DOHH2 (cell line): ENCODE measurements at regions not wholly inside any gene's neighbourhood (a gene's known extent, or its start where the extent isn't known, plus 50 kb on each side); places are given as distances from the start of the nearest gene placed in this dataset.

Experiments used
- H3F3A ChIP-seq: fragments of 200-600 bp; sonication (generic), shearing (Covaris generic); 2 replicates; pipeline ENCODE4 v1.6.0; 2016; ENCODE audit warnings: antibody characterized with exemption, mild to moderate bottlenecking; ENCODE audit not compliant: control insufficient read depth, insufficient read depth
- H3K27ac ChIP-seq: fragments of 200-600 bp; sonication (generic); 2 replicates; pipeline ENCODE4 v1.5.1; 2014; ENCODE audit warnings: low read depth, mild to moderate bottlenecking, low read length, moderate library complexity
- H3K27me3 ChIP-seq: fragments of 200-600 bp; sonication (generic); 2 replicates; pipeline ENCODE4 v1.6.1; 2014; ENCODE audit warnings: mild to moderate bottlenecking, low read length, mixed read lengths; ENCODE audit not compliant: control insufficient read depth
- H3K36me3 ChIP-seq: fragments of 200-600 bp; sonication (generic); 2 replicates; pipeline ENCODE4 v1.6.1; 2014; ENCODE audit warnings: mild to moderate bottlenecking, low read length, moderate library complexity, mixed read lengths; ENCODE audit not compliant: control insufficient read depth
- H3K4me1 ChIP-seq: fragments of 200-600 bp; sonication (generic); 2 replicates; pipeline ENCODE4 v1.6.1; 2014; ENCODE audit warnings: mild to moderate bottlenecking, low read length, mixed read lengths; ENCODE audit not compliant: control insufficient read depth
- H3K4me2 ChIP-seq: fragments of 200-600 bp; sonication (generic); 2 replicates; pipeline ENCODE4 v1.6.0; 2014; ENCODE audit warnings: mild to moderate bottlenecking, low read length, moderate library complexity
- H3K4me3 ChIP-seq: fragments of 200-600 bp; sonication (generic); 2 replicates; pipeline ENCODE4 v1.5.1; 2014; ENCODE audit warnings: mild to moderate bottlenecking, low read length, mixed read lengths
- H3K79me2 ChIP-seq: fragments of 200-600 bp; sonication (generic); 2 replicates; pipeline ENCODE4 v1.6.1; 2014; ENCODE audit warnings: mild to moderate bottlenecking, low read length, mixed read lengths; ENCODE audit not compliant: control insufficient read depth
- H3K9me2 ChIP-seq: fragments of 200-600 bp; sonication (generic); replicated peaks from 2 replicates; pipeline ENCODE4 v1.6.1; 2014; ENCODE audit warnings: mild to moderate bottlenecking, low read length, mixed read lengths; ENCODE audit not compliant: control insufficient read depth
- H3K9me3 ChIP-seq: fragments of 200-600 bp; sonication (generic); 2 replicates; pipeline ENCODE4 v1.6.1; 2014; ENCODE audit warnings: antibody characterized with exemption, low read length, mixed read lengths; ENCODE audit not compliant: control insufficient read depth, insufficient read depth
- H4K20me1 ChIP-seq: fragments of 200-600 bp; sonication (generic); 2 replicates; pipeline ENCODE4 v1.6.0; 2014; ENCODE audit warnings: low read depth, mild to moderate bottlenecking, antibody characterized with exemption, low read length, moderate library complexity; ENCODE audit not compliant: control insufficient read depth, insufficient read depth
- EZH2phosphoT487 ChIP-seq: fragments of 200-600 bp; sonication (generic); IDR thresholded peaks from 2 replicates; pipeline ENCODE4 v1.6.1; 2017; ENCODE audit warnings: borderline replicate concordance, mild to moderate bottlenecking, antibody characterized with exemption, low read length, moderate library complexity, mixed read lengths
- TF ChIP-seq, protein P1 (sequence below): fragments of 200-600 bp; sonication (generic); IDR thresholded peaks from one replicate; pipeline ENCODE4 v1.5.1; 2014; ENCODE audit warnings: antibody characterized with exemption, mild to moderate bottlenecking, low read depth, low read length; ENCODE audit not compliant: poor library complexity, severe bottlenecking

DNA sequence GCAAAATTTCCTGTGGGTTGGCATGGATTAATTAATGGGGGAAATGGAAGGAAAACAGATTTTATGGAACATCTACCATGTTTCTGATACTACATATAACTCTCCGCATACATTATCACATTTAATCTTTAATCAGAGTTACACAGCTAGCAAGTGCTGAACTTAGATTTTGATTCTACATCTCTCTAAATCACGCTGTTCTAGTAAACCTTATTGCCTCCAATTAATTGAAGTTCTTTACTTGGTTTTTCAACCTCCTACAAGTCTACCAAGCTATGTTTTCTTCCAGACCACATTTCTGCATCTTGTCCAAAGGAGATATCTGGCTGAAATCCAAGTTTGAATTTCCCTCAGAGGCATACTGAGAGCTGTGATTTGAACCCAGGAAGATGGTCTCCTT, 125.8 kb upstream of the GAREM1 start:
- H4K20me1 ChIP-seq, result no peaks in the 10 kb centered on the region
- H3K9me3 ChIP-seq, result no peaks in the 10 kb centered on the region
- no peaks in the 10 kb centered on the region for H3K79me2 ChIP-seq
- TF ChIP-seq, protein P1, sequence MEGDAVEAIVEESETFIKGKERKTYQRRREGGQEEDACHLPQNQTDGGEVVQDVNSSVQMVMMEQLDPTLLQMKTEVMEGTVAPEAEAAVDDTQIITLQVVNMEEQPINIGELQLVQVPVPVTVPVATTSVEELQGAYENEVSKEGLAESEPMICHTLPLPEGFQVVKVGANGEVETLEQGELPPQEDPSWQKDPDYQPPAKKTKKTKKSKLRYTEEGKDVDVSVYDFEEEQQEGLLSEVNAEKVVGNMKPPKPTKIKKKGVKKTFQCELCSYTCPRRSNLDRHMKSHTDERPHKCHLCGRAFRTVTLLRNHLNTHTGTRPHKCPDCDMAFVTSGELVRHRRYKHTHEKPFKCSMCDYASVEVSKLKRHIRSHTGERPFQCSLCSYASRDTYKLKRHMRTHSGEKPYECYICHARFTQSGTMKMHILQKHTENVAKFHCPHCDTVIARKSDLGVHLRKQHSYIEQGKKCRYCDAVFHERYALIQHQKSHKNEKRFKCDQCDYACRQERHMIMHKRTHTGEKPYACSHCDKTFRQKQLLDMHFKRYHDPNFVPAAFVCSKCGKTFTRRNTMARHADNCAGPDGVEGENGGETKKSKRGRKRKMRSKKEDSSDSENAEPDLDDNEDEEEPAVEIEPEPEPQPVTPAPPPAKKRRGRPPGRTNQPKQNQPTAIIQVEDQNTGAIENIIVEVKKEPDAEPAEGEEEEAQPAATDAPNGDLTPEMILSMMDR, result no peak
- no peak for TF ChIP-seq EZH2phosphoT487
- no peaks in the 10 kb centered on the region for H3K4me1 ChIP-seq
- no peaks in the 10 kb centered on the region for H3K27me3 ChIP-seq
- no peaks in the 10 kb centered on the region for H3K36me3 ChIP-seq
- no peak overlapping the region for H3K4me2 ChIP-seq
- H3K9me2 ChIP-seq, result no peaks in the 10 kb centered on the region
- no peaks in the 10 kb centered on the region for H3F3A ChIP-seq
- no peak overlapping the region for H3K4me3 ChIP-seq
- H3K27ac ChIP-seq, result no peak overlapping the region

DNA sequence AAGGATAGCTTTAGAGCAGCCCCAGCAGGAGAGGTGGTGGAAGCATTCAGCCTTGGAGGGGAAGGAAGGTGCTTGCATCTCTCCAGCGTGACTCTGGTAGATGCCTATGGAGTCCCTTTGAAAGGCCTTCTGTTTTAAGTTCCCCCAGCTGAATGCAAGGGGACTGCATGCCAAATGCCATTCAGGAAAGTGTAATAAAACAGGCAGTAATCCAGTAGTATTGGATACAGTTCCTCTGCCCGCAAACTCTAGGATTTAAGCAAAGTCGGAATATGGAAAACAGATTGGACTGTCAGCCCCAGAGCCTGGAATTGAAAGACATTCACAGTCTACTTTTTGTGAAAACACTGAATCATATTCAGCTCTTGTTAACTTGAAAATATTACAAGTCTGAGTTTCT, 125.2 kb upstream of the GAREM1 start:
- Histone ChIP-seq H3K27ac (no peak overlapping the region), H3K9me2 (no peaks in the 10 kb centered on the region), H3K36me3 (no peaks in the 10 kb centered on the region), H3K9me3 (no peaks in the 10 kb centered on the region), H3K79me2 (no peaks in the 10 kb centered on the region), H3K27me3 (no peaks in the 10 kb centered on the region), H3K4me3 (no peak overlapping the region), H3K4me1 (no peaks in the 10 kb centered on the region), H4K20me1 (no peaks in the 10 kb centered on the region), H3F3A (no peaks in the 10 kb centered on the region), H3K4me2 (no peak overlapping the region)
- TF ChIP-seq, protein P1, result no peak
- TF ChIP-seq EZH2phosphoT487, result no peak

DNA sequence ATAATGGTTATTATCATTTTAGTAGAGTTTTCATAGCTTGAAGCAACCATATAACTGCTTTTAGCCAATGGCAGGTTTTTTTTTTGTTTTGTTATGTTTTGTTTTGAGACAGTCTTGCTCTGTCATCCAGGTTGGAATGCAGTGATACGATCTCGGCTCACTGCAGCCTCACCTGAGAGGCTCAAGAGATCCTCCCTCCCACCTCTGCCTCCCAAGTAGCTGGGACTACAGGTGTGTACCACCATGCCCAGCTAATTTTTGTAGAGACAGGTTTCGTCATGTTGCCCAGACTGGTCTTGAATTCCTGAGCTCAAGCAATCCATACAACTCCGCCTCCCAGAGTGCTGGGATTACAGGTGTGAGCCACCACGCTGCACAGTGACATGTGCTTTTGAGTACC, 117.5 kb upstream of the GAREM1 start:
- H3K4me1 ChIP-seq, result no peaks in the 10 kb centered on the region
- H3F3A ChIP-seq, result no peaks in the 10 kb centered on the region
- no peaks in the 10 kb centered on the region for H3K36me3 ChIP-seq
- no peak overlapping the region for H3K4me2 ChIP-seq
- H3K79me2 ChIP-seq, result no peaks in the 10 kb centered on the region
- TF ChIP-seq EZH2phosphoT487, result no peak
- TF ChIP-seq, protein P1, result no peak
- no peaks in the 10 kb centered on the region for H3K27me3 ChIP-seq
- H4K20me1 ChIP-seq, result no peaks in the 10 kb centered on the region
- no peaks in the 10 kb centered on the region for H3K9me3 ChIP-seq
- no peak overlapping the region for H3K27ac ChIP-seq
- H3K4me3 ChIP-seq, result no peak overlapping the region
- no peaks in the 10 kb centered on the region for H3K9me2 ChIP-seq

DNA sequence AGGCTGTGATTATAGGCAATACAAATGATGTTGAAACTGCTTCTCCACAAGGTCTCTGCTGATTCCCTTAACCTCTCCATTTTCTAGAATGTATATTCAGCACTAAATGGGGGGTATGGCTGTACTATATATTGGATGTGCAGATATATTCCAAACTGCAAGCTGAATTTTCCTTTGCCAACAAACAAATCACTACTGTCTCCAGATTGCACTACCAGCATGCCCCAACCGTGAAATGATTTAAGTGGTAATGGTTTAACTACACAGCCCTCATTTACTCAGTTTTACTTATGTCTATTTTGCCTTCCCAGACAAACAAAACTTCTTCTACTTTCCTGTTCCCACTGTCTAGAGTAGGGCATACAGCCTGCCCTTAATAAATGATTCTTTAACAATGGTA, 112.7 kb upstream of the GAREM1 start:
- H3K4me2 ChIP-seq, result no peak overlapping the region
- no peaks in the 10 kb centered on the region for H3K4me1 ChIP-seq
- H3K9me3 ChIP-seq, result no peaks in the 10 kb centered on the region
- no peak overlapping the region for H3K4me3 ChIP-seq
- no peaks in the 10 kb centered on the region for H3K36me3 ChIP-seq
- H3K27me3 ChIP-seq, result no peaks in the 10 kb centered on the region
- H3K79me2 ChIP-seq, result no peaks in the 10 kb centered on the region
- no peaks in the 10 kb centered on the region for H3K9me2 ChIP-seq
- no peak overlapping the region for H3K27ac ChIP-seq
- no peaks in the 10 kb centered on the region for H4K20me1 ChIP-seq
- H3F3A ChIP-seq, result no peaks in the 10 kb centered on the region
- no peak for TF ChIP-seq EZH2phosphoT487
- TF ChIP-seq, protein P1, result no peak
